Activated naive CD8-positive, alpha-beta T cell treated with anti-CD3 and anti-CD28 coated beads for 36 hours (primary cell): ENCODE measurements at regions not wholly inside any gene's neighbourhood (a gene's known extent, or its start where the extent isn't known, plus 50 kb on each side); places are given as distances from the start of the nearest gene placed in this dataset.

Source experiments
- DNase-seq: peaks from one replicate; pipeline ENCODE4 v3.0.0; 2021
- H3K27ac Mint-ChIP-seq: one replicate; pipeline ENCODE4 v1.8.0; 2022; ENCODE audit warnings: mild to moderate bottlenecking, moderate library complexity, mixed read lengths
- H3K27me3 Mint-ChIP-seq: one replicate; pipeline ENCODE4 v1.8.0; 2022; ENCODE audit warnings: mild to moderate bottlenecking, mixed read lengths
- H3K36me3 Mint-ChIP-seq: one replicate; pipeline ENCODE4 v1.8.0; 2021; ENCODE audit warnings: mild to moderate bottlenecking, mixed read lengths
- H3K4me1 Mint-ChIP-seq: one replicate; pipeline ENCODE4 v1.8.0; 2021; ENCODE audit warnings: mixed read lengths
- H3K4me3 Mint-ChIP-seq: one replicate; pipeline ENCODE4 v1.8.0; 2022; ENCODE audit warnings: mild to moderate bottlenecking, moderate library complexity, mixed read lengths
- H3K9me3 Mint-ChIP-seq: one replicate; pipeline ENCODE4 v1.8.0; 2022; ENCODE audit warnings: mixed read lengths

DNA sequence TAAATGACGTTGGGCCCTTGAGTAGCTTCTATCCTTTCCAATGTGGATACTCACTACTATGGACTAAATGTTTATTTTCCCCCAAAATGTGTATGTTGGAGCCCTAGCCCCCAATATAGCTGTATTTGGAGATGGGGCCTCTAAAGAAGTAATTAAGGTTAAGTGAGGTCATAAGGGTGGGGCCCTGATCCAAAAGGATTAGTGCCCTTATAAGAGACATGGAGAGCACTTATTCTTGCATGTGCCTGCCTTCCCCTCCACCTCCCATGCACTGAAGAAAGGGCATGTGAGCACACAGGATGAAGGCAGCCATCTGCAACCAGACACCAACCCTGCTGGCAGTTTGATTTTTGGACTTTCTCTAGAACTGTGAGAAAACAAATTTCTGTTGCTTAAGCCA is 115.7 kb upstream of the MED13 start:
- no peaks in the 10 kb centered on the region for H3K4me1 Mint-ChIP-seq
- DNase-seq = no peak
- H3K4me3 Mint-ChIP-seq = no peak overlapping the region
- H3K27ac Mint-ChIP-seq = no peak overlapping the region
- no peaks in the 10 kb centered on the region for H3K36me3 Mint-ChIP-seq
- peaks cover 4% of the 10 kb centered on the region for H3K9me3 Mint-ChIP-seq
- no peaks in the 10 kb centered on the region for H3K27me3 Mint-ChIP-seq

GRCh38 chr17:62179525-62180161 is 114.6 kb upstream of the MED13 start:
- Mint-ChIP-seq H3K36me3 (no peaks in the 10 kb centered on the region), H3K4me3 (no peak overlapping the region), H3K9me3 (peaks cover 4% of the 10 kb centered on the region), H3K27ac (no peak overlapping the region), H3K27me3 (no peaks in the 10 kb centered on the region), H3K4me1 (no peaks in the 10 kb centered on the region)
- no peak for DNase-seq

GRCh38 chr17:62178579-62178978 is 113.5 kb upstream of the MED13 start:
- H3K4me1 Mint-ChIP-seq = no peaks in the 10 kb centered on the region
- no peak for DNase-seq
- H3K4me3 Mint-ChIP-seq = no peak overlapping the region

DNA sequence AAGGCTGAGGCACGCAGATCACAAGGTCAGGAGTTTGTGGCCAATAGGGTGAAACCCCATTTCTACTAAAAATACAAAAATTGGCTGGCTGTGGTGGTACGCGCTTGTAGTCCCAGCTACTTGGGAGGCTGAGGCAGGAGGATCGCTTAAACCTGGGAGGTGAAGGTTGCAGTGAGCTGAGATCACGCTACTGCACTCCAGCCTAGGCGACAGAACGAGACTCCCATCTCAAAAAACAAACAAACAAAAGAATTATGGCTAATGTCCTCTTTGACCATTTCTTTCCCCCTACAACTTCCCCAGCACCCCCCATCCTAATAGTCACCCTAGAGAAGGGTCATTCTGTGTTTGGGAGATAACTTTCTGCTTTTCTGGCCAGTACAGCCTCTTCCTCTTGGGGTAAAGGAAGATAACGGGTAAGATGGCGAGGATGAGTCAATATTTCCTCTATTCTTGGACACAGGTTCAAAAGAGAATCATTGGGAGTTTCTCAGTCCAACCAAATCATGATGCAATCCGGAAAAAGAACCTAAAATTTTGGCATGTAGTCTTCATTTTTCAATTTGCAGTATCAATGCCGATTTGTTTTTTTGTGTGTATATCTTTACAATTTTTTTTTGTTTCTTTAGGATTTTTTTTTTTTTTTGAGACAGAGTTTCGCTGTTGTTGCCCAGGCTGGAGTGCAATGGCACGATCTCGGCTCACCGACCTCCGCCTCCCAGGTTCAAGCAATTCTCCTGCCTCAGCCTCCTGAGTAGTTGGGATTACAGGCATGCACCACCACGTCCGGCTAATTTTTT is 107.6 kb upstream of the MED13 start:
- no peaks in the 10 kb centered on the region for H3K4me1 Mint-ChIP-seq
- H3K9me3 Mint-ChIP-seq = no peaks in the 10 kb centered on the region
- H3K27me3 Mint-ChIP-seq = no peaks in the 10 kb centered on the region
- H3K36me3 Mint-ChIP-seq = no peaks in the 10 kb centered on the region
- H3K4me3 Mint-ChIP-seq = no peak overlapping the region
- H3K27ac Mint-ChIP-seq = no peak overlapping the region
- no peak for DNase-seq

More at GRCh38 chr17:62178579-62178978, 113.5 kb upstream of the MED13 start:
- Mint-ChIP-seq H3K27ac (no peak overlapping the region), H3K36me3 (no peaks in the 10 kb centered on the region), H3K9me3 (peaks cover 4% of the 10 kb centered on the region), H3K27me3 (no peaks in the 10 kb centered on the region)

- no peak for DNase-seq
- Mint-ChIP-seq H3K27me3 (no peaks in the 10 kb centered on the region), H3K4me3 (no peak overlapping the region), H3K9me3 (no peaks in the 10 kb centered on the region), H3K27ac (no peak overlapping the region), H3K4me1 (peaks cover 9% of the 10 kb centered on the region), H3K36me3 (no peaks in the 10 kb centered on the region)
Measured at GRCh38 chr17:62167076-62167475, 102.0 kb upstream of the MED13 start.

DNA sequence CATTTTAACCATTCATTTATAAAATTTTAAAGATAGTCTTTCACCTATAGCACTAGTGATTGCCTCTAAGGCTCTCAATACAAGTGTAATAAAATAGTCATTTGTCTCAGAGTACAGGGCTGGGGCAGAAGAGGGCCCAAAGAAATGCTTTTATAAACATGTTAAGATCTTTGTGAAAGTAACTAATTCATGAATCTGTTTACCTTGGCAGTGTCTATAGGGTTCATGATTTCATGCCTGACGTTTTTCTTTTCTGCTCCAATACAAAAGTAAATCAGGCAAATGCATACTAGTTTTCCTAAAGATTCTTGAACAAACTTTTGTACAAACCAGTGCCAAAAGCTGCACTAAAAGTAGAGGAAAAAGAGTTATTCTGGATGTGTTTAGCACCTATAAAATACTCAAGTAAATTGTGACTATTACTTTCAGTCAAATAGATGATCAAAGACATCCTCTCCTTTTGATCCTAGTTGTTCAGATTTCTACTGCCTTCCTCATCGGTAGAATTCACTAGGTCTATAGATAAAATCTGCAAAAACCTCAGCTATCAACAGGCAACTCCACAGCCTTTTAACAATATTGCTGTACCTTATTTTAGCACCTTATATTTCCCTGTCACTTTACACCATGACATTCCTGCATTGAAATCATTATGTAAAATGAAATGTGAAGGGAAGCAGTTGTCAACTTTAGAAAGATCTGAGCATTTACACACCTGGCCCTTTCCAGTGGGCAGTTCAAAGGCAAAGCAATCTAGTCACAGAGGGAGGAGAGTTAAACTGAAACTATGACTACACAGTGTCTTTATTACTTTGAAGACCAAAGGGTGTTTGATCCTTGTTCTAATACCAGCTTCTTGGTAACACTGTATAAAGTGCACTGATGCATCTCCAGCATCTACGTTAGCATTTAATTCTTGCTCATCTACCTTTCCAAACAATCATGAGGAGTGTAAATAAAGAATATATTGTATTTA is 100.0 kb upstream of the MED13 start:
- Mint-ChIP-seq H3K27ac (no peak overlapping the region), H3K4me1 (peaks cover 9% of the 10 kb centered on the region), H3K4me3 (no peak overlapping the region), H3K9me3 (no peaks in the 10 kb centered on the region), H3K27me3 (no peaks in the 10 kb centered on the region), H3K36me3 (no peaks in the 10 kb centered on the region)
- DNase-seq = no peak

GRCh38 chr17:62163847-62164246 is 98.8 kb upstream of the MED13 start:
- no peak for DNase-seq
- no peaks in the 10 kb centered on the region for H3K9me3 Mint-ChIP-seq
- H3K27ac Mint-ChIP-seq = no peak overlapping the region
- peaks cover 3% of the 10 kb centered on the region for H3K27me3 Mint-ChIP-seq
- peaks cover 9% of the 10 kb centered on the region for H3K4me1 Mint-ChIP-seq
- H3K36me3 Mint-ChIP-seq = no peaks in the 10 kb centered on the region
- H3K4me3 Mint-ChIP-seq = no peak overlapping the region

DNA sequence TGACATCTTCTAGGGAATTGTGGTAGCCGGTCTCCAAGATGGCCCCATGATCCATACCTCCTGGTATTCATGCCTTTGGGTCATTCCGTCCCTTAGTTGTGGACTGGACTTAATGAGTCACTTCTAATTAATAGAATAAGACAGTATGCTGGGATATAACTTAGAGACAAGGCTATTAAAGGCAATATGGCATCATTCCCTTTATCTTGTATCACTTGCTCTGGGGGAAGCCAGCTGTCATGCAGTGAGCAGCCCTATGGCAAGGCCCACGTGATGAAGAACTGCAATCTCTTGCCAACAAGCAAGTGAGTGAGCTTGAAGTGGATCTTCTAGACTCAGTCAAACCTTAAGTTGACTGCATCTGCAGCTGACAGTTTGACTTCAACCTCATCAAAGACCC is 97.8 kb upstream of the MED13 start:
- Mint-ChIP-seq H3K4me3 (no peak overlapping the region), H3K27ac (no peak overlapping the region), H3K27me3 (peaks cover 4% of the 10 kb centered on the region), H3K9me3 (no peaks in the 10 kb centered on the region), H3K36me3 (no peaks in the 10 kb centered on the region), H3K4me1 (peaks cover 9% of the 10 kb centered on the region)
- DNase-seq = no peak

GRCh38 chr17:62161405-62162148 is 96.5 kb upstream of the MED13 start:
- Mint-ChIP-seq H3K4me3 (no peak overlapping the region), H3K27ac (no peak overlapping the region), H3K4me1 (peaks cover 9% of the 10 kb centered on the region), H3K9me3 (no peaks in the 10 kb centered on the region), H3K36me3 (no peaks in the 10 kb centered on the region), H3K27me3 (peaks cover 6% of the 10 kb centered on the region)
- no peak for DNase-seq

- DNase-seq = no peak
- Mint-ChIP-seq H3K36me3 (no peaks in the 10 kb centered on the region), H3K9me3 (no peaks in the 10 kb centered on the region), H3K4me1 (peaks cover 9% of the 10 kb centered on the region), H3K27ac (no peak overlapping the region), H3K27me3 (peaks cover 8% of the 10 kb centered on the region), H3K4me3 (no peak overlapping the region)
Measured at GRCh38 chr17:62160816-62161215, 95.7 kb upstream of the MED13 start.

DNA sequence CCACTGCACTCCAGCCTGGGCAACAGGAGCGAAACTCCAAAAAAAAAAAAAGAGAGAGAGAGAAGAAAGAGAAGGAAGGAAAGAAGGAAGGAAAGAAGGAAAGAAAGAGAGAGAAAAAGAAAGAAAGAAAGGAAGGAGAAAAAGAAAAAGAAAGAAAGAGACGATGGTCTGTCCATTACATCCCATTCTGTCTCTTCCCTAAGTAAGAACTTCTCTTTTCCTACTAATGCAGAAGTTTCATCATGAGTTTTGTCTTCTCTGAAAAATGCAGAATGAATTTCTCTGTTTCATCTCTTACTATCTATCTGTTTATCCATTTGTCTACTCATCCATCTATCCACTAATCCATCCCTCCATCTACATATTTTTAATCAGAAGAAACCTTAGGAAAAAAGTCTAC is 94.9 kb upstream of the MED13 start:
- H3K4me3 Mint-ChIP-seq = no peak overlapping the region
- DNase-seq = no peak
- no peaks in the 10 kb centered on the region for H3K9me3 Mint-ChIP-seq
- no peak overlapping the region for H3K27ac Mint-ChIP-seq
- H3K27me3 Mint-ChIP-seq = peaks cover 8% of the 10 kb centered on the region
- H3K4me1 Mint-ChIP-seq = peaks cover 4% of the 10 kb centered on the region
- no peaks in the 10 kb centered on the region for H3K36me3 Mint-ChIP-seq

- no peaks in the 10 kb centered on the region for H3K36me3 Mint-ChIP-seq
- no peaks in the 10 kb centered on the region for H3K9me3 Mint-ChIP-seq
- DNase-seq = no peak
- peaks cover 8% of the 10 kb centered on the region for H3K27me3 Mint-ChIP-seq
- no peak overlapping the region for H3K4me3 Mint-ChIP-seq
- no peaks in the 10 kb centered on the region for H3K4me1 Mint-ChIP-seq
- H3K27ac Mint-ChIP-seq = no peak overlapping the region
Measured at GRCh38 chr17:62156949-62157348, 91.9 kb upstream of the MED13 start.

GRCh38 chr17:62154909-62155308 is 89.8 kb upstream of the MED13 start:
- no peaks in the 10 kb centered on the region for H3K4me1 Mint-ChIP-seq
- H3K27me3 Mint-ChIP-seq = peaks cover 8% of the 10 kb centered on the region
- no peak for DNase-seq
- no peaks in the 10 kb centered on the region for H3K9me3 Mint-ChIP-seq
- no peaks in the 10 kb centered on the region for H3K36me3 Mint-ChIP-seq
- no peak overlapping the region for H3K27ac Mint-ChIP-seq
- H3K4me3 Mint-ChIP-seq = no peak overlapping the region

GRCh38 chr17:62150471-62150870 is 85.4 kb upstream of the MED13 start:
- no peak overlapping the region for H3K27ac Mint-ChIP-seq
- DNase-seq = no peak
- H3K36me3 Mint-ChIP-seq = no peaks in the 10 kb centered on the region
- H3K4me3 Mint-ChIP-seq = no peak overlapping the region
- no peaks in the 10 kb centered on the region for H3K4me1 Mint-ChIP-seq
- peaks cover 3% of the 10 kb centered on the region for H3K27me3 Mint-ChIP-seq
- no peaks in the 10 kb centered on the region for H3K9me3 Mint-ChIP-seq
